ENCODE measurements at regions not wholly inside any gene's neighbourhood (a gene's known extent, or its start where the extent isn't known, plus 50 kb on each side); places are given as distances from the start of the nearest gene placed in this dataset.

GRCh38 chr10:117444497-117445040 lies 69.3 kb upstream of the PDZD8 start:
- Histone ChIP-seq H3K4me3 (ENCODE audit: low read depth, low read length) (no peak overlapping the region), H3K27me3 (0 out of 2 replicates have a peak, but pooled peaks cover 3% of the 10 kb centered on the region), H3K36me3 (no peaks in the 10 kb centered on the region), H3K4me1 (no peaks in the 10 kb centered on the region), H3K9me3 (no peaks in the 10 kb centered on the region)
- TF ChIP-seq, protein P1, sequence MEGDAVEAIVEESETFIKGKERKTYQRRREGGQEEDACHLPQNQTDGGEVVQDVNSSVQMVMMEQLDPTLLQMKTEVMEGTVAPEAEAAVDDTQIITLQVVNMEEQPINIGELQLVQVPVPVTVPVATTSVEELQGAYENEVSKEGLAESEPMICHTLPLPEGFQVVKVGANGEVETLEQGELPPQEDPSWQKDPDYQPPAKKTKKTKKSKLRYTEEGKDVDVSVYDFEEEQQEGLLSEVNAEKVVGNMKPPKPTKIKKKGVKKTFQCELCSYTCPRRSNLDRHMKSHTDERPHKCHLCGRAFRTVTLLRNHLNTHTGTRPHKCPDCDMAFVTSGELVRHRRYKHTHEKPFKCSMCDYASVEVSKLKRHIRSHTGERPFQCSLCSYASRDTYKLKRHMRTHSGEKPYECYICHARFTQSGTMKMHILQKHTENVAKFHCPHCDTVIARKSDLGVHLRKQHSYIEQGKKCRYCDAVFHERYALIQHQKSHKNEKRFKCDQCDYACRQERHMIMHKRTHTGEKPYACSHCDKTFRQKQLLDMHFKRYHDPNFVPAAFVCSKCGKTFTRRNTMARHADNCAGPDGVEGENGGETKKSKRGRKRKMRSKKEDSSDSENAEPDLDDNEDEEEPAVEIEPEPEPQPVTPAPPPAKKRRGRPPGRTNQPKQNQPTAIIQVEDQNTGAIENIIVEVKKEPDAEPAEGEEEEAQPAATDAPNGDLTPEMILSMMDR (IDR thresholded peaks at IDR 0.05; ENCODE audit: low read depth, low read length), result no peak
- no peak for DNase-seq

DNA sequence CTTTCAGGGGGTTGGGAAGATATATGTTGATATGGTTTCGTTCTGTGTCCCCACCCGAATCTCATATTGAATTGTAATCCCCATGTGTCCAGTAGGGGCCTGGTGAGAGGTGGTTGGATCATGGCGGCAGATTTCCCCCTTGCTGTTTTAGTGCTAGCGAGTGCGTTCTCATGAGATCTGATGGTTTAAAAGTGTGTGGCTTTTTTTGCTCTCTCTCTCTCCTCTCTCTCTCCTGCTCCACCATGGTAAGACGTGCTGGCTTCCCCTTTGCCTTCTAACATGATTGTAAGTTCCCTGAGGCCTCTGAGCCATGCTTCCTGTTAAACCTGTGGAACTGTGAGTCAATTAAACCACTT lies 68.4 kb upstream of the PDZD8 start:
- no peak overlapping the region for H3K4me3 ChIP-seq (ENCODE audit: low read depth, low read length)
- no peak for DNase-seq
- no peaks in the 10 kb centered on the region for H3K4me1 ChIP-seq
- no peaks in the 10 kb centered on the region for H3K36me3 ChIP-seq
- TF ChIP-seq, protein P1 (IDR thresholded peaks at IDR 0.05; ENCODE audit: low read depth, low read length), result no peak
- H3K9me3 ChIP-seq, result no peaks in the 10 kb centered on the region
- 0 out of 2 replicates have a peak, but pooled peaks cover 3% of the 10 kb centered on the region for H3K27me3 ChIP-seq

- 0 out of 2 replicates have a peak, but pooled peaks cover 3% of the 10 kb centered on the region for H3K27me3 ChIP-seq
- peak; percentile 81 for DNase-seq
- no peaks in the 10 kb centered on the region for H3K9me3 ChIP-seq
- peak overlapping the region; percentile 39; the same call in 1 of the 2 replicates for H3K4me3 ChIP-seq (ENCODE audit: low read depth, low read length)
- no peaks in the 10 kb centered on the region for H3K4me1 ChIP-seq
- H3K36me3 ChIP-seq, result no peaks in the 10 kb centered on the region
- TF ChIP-seq, protein P1 (IDR thresholded peaks at IDR 0.05; ENCODE audit: low read depth, low read length), result peak; percentile 91
Measured at GRCh38 chr10:117442944-117443685, 67.9 kb upstream of the PDZD8 start.

- H3K36me3 ChIP-seq, result no peaks in the 10 kb centered on the region
- DNase-seq, result no peak
- no peaks in the 10 kb centered on the region for H3K4me1 ChIP-seq
- no peak overlapping the region for H3K4me3 ChIP-seq (ENCODE audit: low read depth, low read length)
- TF ChIP-seq, protein P1 (IDR thresholded peaks at IDR 0.05; ENCODE audit: low read depth, low read length), result no peak
- H3K9me3 ChIP-seq, result no peaks in the 10 kb centered on the region
- 0 out of 2 replicates have a peak, but pooled peaks cover 3% of the 10 kb centered on the region for H3K27me3 ChIP-seq
Measured at GRCh38 chr10:117442521-117442920, 67.3 kb upstream of the PDZD8 start.

DNA sequence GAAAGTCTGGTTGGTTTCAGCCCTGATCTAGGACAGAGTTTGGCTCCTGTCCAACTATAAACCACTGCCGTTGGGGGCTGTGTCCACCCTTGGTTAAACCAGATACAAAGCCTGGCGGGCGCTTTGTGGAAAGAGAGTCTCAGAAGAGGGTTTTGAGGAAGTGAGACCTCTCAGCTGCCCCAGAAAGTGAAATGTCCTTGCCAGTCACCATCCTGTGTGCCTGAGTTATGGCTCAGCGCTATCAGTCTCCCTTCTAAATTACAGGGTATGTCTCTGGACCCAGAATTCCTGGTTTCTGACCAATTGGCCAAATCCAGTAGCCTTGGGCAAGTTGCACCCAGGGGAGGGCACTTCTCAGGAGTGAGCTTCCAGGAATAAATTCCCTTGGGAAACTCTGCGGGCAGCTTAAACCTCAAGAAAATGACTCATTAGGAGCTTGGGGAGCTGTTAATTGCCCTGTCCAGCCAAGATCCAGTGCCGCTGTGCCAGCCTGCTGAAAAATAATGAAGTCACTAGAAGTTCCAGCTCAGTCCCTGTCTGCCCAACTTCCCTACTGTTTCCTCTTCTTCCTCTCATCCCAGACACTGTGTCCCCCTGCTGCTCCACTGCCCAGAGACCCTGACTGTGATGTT lies 66.7 kb upstream of the PDZD8 start:
- Histone ChIP-seq H3K4me1 (no peaks in the 10 kb centered on the region), H3K27me3 (0 out of 2 replicates have a peak, but pooled peaks cover 3% of the 10 kb centered on the region), H3K36me3 (no peaks in the 10 kb centered on the region), H3K9me3 (no peaks in the 10 kb centered on the region), H3K4me3 (ENCODE audit: low read depth, low read length) (no peak overlapping the region)
- TF ChIP-seq, protein P1 (IDR thresholded peaks at IDR 0.05; ENCODE audit: low read depth, low read length), result no peak
- DNase-seq, result peak; percentile 14

GRCh38 chr10:117441361-117441760 lies 66.1 kb upstream of the PDZD8 start:
- no peak for DNase-seq
- H3K4me1 ChIP-seq, result no peaks in the 10 kb centered on the region
- H3K27me3 ChIP-seq, result 0 out of 2 replicates have a peak, but pooled peaks cover 3% of the 10 kb centered on the region
- H3K36me3 ChIP-seq, result no peaks in the 10 kb centered on the region
- TF ChIP-seq, protein P1 (IDR thresholded peaks at IDR 0.05; ENCODE audit: low read depth, low read length), result no peak
- no peaks in the 10 kb centered on the region for H3K9me3 ChIP-seq
- H3K4me3 ChIP-seq (ENCODE audit: low read depth, low read length), result no peak overlapping the region

Measured in BE2C (cell line).